ENCODE measurements at regions not wholly inside any gene's neighbourhood (a gene's known extent, or its start where the extent isn't known, plus 50 kb on each side); places are given as distances from the start of the nearest gene placed in this dataset.
"Not testable (repeated sequence)": the region's sequence is repeated elsewhere in the genome, so short reads cannot be mapped to it uniquely, and the experiment has no call there.

GRCh38 chr10:42336593-42337337, 301.6 kb downstream of the ZNF33B start:
- H3K27me3 ChIP-seq (replicated peaks in 1 of 4; ENCODE audit: control extremely low read depth in 1 of 4, control insufficient read depth in 3 of 4, insufficient read depth in 4 of 4, low read length in 3 of 4); H3K36me3 ChIP-seq (replicated peaks in 1 of 2; ENCODE audit: control extremely low read depth in 1 of 2, control insufficient read depth in 1 of 2, extremely low read depth in 1 of 2, insufficient read depth in 2 of 2, low read length in 1 of 2); H4K20me1 ChIP-seq (ENCODE audit: control insufficient read depth, insufficient read depth, low read length, poor library complexity, severe bottlenecking); intact Hi-C loops (cut with micrococcal nuclease); H3K4me2 ChIP-seq (replicated peaks; ENCODE audit: low read depth, low read length, poor library complexity, severe bottlenecking); H3K9ac ChIP-seq (ENCODE audit: low read length); CTCF ChIA-PET; H3K4me3 Mint-ChIP-seq; DNase-seq; H3K4me1 ChIP-seq (ENCODE audit: control insufficient read depth in 2 of 2, insufficient read depth in 2 of 2, low read length in 2 of 2); H3K27ac Mint-ChIP-seq; ATAC-seq (ENCODE audit: low read depth); H3K4me1 Mint-ChIP-seq; H3K4me3 ChIP-seq (ENCODE audit: control extremely low read depth in 1 of 5, extremely low read depth in 1 of 5, insufficient read depth in 1 of 5, low read depth in 2 of 5, low read length in 4 of 5); POLR2A ChIA-PET; H3K27ac ChIP-seq (ENCODE audit: low read length in 2 of 2); H3K79me2 ChIP-seq (ENCODE audit: control insufficient read depth, insufficient read depth, low read length); H3K27me3 Mint-ChIP-seq; H2AFZ ChIP-seq (ENCODE audit: insufficient read depth, low read depth, low read length, poor library complexity, severe bottlenecking): not testable (repeated sequence)
- peaks cover 17% of the 10 kb centered on the region for H3K9me3 Mint-ChIP-seq (ENCODE audit: insufficient read depth)
- no CpG with 5 or more reads among the region's 6 CpGs for WGBS (ENCODE audit: insufficient coverage)
- peaks cover 7 to 52% (median 14%) of the 10 kb centered on the region in 3 donors for H3K9me3 ChIP-seq (ENCODE audit: control extremely low read depth in 1 of 3, control insufficient read depth in 2 of 3, insufficient read depth in 1 of 3, low read length in 2 of 3)

GRCh38 chr10:42335653-42336296, 302.6 kb downstream of the ZNF33B start:
- H3K27ac ChIP-seq (ENCODE audit: low read length in 2 of 2); CTCF ChIA-PET; DNase-seq; H3K79me2 ChIP-seq (ENCODE audit: control insufficient read depth, insufficient read depth, low read length); H3K27me3 ChIP-seq (replicated peaks in 1 of 4; ENCODE audit: control extremely low read depth in 1 of 4, control insufficient read depth in 3 of 4, insufficient read depth in 4 of 4, low read length in 3 of 4); H3K27me3 Mint-ChIP-seq; H2AFZ ChIP-seq (ENCODE audit: insufficient read depth, low read depth, low read length, poor library complexity, severe bottlenecking); H3K27ac Mint-ChIP-seq; H4K20me1 ChIP-seq (ENCODE audit: control insufficient read depth, insufficient read depth, low read length, poor library complexity, severe bottlenecking); intact Hi-C loops (cut with micrococcal nuclease); ATAC-seq (ENCODE audit: low read depth); H3K9ac ChIP-seq (ENCODE audit: low read length); H3K4me1 Mint-ChIP-seq; H3K4me1 ChIP-seq (ENCODE audit: control insufficient read depth in 2 of 2, insufficient read depth in 2 of 2, low read length in 2 of 2); H3K4me3 Mint-ChIP-seq; H3K4me2 ChIP-seq (replicated peaks; ENCODE audit: low read depth, low read length, poor library complexity, severe bottlenecking); POLR2A ChIA-PET; H3K4me3 ChIP-seq (ENCODE audit: control extremely low read depth in 1 of 5, extremely low read depth in 1 of 5, insufficient read depth in 1 of 5, low read depth in 2 of 5, low read length in 4 of 5); H3K36me3 ChIP-seq (replicated peaks in 1 of 2; ENCODE audit: control extremely low read depth in 1 of 2, control insufficient read depth in 1 of 2, extremely low read depth in 1 of 2, insufficient read depth in 2 of 2, low read length in 1 of 2): not testable (repeated sequence)
- WGBS (ENCODE audit: insufficient coverage): no CpG with 5 or more reads among the region's 2 CpGs
- peaks cover 7 to 48% (median 7%) of the 10 kb centered on the region in 3 donors for H3K9me3 ChIP-seq (ENCODE audit: control extremely low read depth in 1 of 3, control insufficient read depth in 2 of 3, insufficient read depth in 1 of 3, low read length in 2 of 3)
- peaks cover 19% of the 10 kb centered on the region for H3K9me3 Mint-ChIP-seq (ENCODE audit: insufficient read depth)

Measured in B cell (primary cell).